HL-60 (cell line): ENCODE measurements at regions not wholly inside any gene's neighbourhood (a gene's known extent, or its start where the extent isn't known, plus 50 kb on each side); places are given as distances from the start of the nearest gene placed in this dataset.

Experiments used
- CTCF ChIP-seq: IDR thresholded peaks from one replicate; pipeline ENCODE4 v1.5.1; 2011; ENCODE audit warnings: low read length, control low read depth, inconsistent platforms; ENCODE audit not compliant: insufficient read depth
- GABPA ChIP-seq: IDR thresholded peaks from 2 replicates; pipeline ENCODE4 v1.6.1; 2012; ENCODE audit warnings: low read depth
- POLR2AphosphoS5 ChIP-seq: IDR thresholded peaks from 2 replicates; pipeline ENCODE4 v1.6.1; 2012; ENCODE audit warnings: low read depth

GRCh38 chr3:4069796-4070195 is 233.4 kb upstream of the SETMAR start:
- TF ChIP-seq CTCF (no peak), POLR2AphosphoS5 (no peak), GABPA (no peak)
